Stimulated activated CD4-positive, alpha-beta T cell treated with anti-CD3 and anti-CD28 coated beads, TNF-alpha, amount 100 ng/mL, for 24 hours (primary cell): ENCODE measurements at regions not wholly inside any gene's neighbourhood (a gene's known extent, or its start where the extent isn't known, plus 50 kb on each side); places are given as distances from the start of the nearest gene placed in this dataset.

Experiments used
- DNase-seq, 3 experiments: peaks; one replicate each; pipeline ENCODE4 v3.0.0-alpha.2; 2020; ENCODE audit warnings: low read depth in 3 of 3

DNA sequence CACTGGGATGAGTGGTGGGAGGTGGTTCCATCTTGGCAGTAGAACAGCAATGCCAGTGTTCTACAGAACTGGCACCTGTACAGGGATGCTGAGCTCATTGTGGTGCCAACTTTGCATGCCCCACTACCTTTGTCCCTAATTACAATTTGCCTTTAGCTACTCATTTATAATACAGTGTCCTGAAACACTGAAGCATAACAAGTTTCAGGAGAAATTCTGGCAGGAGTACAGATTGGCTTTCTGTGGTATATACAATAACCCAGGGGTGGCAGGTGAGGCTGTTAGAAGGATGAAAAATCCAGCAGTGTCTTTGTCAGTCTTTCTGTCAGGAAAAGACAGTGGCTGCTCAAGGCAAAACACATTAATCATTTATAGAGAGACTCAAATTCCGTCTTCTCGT, 240.3 kb downstream of the FAM76B start:
- DNase-seq, result no peak

DNA sequence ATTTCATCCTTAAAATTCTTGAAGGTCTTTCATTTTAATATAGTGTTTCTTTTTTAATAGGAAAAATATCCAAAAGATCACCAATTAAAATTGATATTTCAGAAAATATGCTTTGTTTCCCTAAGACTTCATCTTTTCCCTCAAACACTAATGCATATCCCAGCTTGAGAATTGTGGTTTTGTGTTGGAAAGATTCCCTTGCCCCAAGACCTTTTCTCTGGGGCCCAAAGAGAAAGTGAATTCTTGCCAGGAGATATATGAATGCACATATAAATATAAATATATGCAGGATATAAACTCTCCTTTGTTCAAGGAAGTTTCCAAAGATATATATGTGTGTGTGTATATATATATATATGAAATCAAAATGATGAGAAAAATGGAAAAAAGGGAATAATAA, 241.2 kb downstream of the FAM76B start:
- no peak for DNase-seq

DNA sequence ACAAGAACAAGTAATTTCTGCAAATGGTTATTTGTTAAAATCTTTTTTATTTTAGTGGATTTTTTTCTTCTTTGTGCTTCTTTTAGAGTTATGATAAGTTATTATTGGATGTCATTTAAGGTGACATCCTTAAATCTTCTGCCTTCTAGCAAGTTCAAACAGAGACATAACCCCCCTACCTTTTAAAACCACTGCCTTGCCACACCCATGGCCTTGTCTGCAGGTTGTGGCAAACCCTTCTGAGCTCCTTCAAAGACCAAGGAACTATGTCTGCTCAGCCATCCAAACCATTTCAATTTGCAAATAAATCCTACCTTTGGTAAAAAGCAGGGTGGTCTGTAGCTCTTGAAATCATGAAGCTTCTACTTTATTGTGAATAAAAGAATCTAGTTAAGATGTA, 241.6 kb downstream of the FAM76B start:
- no peak for DNase-seq

DNA sequence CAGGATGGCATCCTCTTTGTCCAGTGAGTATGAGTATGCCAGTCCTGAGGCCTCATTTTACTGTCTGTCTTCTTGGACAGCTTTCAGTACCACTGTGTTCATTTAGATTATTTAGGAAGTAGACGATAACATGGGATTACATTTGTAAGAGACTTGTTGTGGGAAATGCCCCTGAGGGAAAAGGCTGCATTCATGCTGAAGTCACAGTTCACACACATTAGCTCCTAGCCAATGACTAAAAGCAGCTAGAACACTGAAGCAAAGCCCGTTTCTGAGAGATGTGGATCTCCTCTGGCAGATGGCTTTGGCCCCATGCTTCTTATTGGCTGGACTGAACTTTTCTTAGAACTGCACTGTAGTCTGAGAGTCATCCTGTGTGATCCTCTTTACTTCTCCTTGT, 242.4 kb downstream of the FAM76B start:
- DNase-seq, result no peak

DNA sequence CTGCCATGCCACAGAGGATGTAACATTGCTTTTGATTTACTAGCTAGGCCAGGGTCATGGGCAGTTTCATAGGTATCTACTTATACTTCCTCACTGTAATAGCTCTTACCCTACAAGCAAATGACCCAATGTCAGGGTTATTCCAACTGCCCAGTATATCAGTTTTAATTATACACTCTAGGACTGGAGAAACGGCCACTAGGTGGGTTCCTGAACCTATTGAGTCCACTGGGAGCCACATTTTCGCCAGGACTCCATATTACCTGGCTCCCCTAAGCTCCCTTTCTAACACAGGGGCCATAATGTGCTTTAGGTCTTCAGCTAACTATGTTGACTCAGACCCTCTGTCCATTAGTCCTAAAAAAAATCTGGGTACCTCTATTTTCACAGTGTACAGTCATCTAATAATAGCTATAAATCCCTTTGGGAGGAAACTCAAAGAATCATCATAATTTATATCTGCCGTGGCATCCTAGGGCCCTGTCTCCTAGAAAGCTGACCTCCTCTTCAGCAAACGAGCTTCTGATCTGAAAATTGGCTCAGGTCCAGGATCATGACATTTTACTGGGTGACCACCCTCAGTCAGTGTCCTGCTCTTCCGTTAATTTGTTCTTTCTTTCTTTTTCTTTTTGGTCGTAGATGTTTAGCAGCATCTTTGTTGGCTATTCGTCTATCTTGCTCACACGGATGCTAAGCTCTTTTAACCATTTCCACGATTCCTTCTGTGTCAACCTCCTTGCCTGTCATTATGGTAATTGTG, 244.3 kb downstream of the FAM76B start:
- DNase-seq, result no peak

DNA sequence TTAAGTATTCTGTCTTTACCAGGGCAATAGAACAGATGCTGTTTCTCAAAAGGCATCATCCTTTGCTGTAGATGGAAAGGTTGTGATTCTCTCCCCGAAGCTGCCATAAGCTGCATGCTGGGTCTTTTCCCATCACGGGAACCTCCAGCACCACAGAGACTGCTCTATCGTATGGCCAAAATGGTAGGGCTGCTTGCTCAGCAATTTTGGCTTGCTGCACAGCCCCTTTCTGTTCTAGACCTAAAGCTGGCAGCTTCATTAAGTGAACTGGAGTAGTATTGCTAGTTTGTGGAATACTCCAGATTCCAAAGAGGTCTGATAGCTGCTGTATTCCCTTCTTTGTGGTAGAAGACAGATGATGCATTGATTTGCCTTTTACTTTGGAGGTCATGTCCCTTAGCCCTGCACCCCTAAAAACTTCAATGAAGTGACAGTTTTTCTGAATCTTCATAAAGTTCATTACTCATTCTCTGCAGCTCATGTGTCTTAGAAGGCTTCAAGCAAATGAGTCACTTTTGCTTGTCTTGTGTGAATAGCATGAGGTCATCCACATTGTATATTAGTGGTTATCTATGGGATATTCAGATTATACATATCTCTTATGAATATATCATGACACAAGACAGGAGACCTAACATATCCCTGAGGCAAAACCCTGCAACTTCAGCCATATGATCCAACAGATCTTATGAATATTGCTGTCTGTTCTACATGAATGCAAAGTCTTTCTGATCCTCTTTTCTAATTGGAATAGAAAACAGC, 245.3 kb downstream of the FAM76B start:
- no peak for DNase-seq

DNA sequence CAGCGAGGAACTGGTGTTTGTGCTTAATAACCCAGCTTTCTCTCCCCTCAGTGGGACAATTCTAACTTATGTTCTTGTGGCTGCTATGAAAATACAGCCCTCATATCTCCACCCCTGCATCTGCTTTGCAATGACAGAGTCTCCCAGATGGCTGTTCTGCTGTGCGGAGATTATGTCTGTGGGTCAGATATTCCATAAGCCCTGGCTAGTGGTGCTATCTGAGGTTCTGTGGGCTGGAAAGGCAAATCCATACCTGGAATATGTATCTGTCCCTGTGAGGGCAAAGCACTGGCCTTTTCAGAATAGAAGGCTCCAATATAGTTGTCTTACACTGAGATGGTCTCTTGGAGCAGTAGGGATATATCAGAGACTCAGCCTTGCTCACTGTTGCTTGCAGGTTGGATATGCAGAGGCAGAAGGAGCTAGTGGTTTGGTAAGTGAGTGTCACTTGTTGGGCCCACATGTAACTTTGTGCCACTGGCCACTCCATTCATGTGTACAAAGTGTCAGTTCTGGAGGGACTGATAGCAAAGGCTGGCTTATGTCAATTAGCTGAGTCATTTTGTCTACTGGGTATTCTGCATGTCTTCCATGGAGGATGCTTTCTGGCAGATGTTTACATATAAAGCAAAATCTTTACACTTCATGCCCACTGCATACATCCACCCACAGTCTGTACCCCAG, 246.6 kb downstream of the FAM76B start:
- DNase-seq, result no peak

DNA sequence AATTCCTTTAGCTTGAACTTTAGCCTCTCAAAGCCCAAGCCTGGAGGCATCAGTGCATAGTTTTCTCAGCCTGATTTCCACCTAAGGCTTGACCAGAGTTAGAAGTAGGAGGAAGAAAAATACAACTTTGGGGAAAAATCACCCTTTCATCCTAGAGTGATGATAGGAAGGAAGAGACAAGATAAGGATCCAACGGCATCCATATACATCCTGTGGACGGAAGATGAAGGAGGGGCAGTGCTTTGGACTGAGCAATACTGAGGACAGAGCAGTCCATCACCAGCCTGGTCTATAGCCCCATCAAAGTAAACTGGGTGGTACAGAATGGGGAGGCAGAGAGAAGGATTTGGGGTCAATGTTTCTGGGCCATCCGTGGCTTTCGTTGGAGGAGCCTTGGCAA, 247.9 kb downstream of the FAM76B start:
- no peak for DNase-seq

DNA sequence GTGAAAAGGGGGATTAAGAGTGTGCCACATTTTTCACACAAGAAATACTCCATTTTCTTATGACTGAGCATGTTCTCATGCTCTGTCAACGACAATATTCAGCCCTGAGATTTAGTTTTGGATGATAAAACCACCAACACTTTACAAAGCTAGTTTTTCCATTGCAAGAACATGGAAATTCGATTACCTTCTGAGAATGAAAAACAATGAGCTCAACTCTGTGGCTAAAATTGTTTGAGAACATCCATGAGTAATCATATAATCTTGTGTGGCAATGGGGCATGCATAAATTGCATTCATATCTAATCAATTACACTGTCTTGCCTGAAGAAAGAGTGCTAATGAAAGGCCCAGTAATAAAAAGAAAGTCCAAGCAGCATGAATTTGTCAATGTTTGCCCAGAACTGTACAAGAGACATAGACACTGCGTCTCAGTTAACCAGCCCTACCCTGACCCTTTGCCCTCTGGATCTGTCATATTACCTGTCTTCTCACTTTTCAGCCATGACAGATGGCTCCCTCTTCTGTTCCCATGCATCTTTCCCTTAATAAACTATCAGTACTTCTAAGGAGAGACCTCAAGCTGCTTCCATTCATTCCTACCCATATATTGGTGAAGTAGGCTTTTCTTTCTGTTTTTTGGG, 253.4 kb downstream of the FAM76B start:
- no peak for DNase-seq

DNA sequence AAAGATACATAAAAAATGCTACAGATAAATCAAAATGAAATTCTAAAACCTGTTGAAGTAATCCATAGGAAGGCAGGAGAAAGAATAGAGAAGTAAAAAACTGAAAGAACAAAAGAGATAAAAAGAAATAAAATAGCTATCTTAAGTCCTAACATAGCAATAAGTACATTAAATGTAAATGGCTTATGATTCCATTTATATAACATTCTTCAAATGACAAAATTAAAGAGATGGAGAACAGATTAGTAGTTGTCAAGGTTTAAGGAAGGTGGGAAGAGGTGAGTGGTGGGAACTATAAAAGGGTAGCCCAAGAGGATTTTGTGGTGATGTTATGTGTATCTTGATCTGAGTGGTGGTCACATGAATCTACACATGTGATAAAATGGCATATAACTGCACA, 254.8 kb downstream of the FAM76B start:
- DNase-seq, result no peak

DNA sequence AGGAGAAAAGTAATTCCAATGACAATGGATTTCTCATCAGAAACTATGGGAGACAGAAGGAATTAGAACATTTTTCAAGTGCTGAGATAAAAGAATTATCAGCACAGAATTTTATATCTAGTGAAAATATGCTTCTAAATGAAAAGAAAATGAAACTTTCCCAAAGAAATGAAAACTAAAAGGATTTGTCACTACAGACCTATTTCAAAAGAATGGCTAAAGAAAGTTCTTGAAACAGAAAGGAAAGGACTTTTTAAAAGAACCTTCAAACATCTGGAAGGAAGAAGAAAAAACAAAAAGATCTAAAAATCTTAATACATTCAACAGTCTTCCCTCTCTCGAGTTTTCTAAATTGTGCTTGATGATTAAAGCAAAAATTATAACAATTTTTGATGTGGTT, 255.4 kb downstream of the FAM76B start:
- no peak for DNase-seq

DNA sequence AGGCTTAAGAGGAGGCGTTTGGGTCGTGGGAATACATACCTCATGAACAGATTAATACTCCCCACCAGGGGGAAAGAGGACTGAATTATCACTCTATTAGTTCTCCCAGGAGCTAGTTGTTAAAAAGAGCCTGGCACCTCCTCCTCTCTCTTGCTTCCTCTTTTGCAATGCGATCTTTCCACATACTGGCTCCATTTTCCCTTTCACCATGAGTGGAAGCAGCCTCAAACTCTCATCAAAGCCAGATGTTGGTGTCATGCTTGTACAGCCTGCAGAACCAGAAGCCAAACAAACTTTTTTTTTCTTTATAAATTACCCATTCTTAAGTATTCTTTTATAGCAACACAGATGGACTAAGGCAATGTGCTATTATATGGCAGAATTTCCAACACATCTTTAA, 258.5 kb downstream of the FAM76B start:
- no peak for DNase-seq

DNA sequence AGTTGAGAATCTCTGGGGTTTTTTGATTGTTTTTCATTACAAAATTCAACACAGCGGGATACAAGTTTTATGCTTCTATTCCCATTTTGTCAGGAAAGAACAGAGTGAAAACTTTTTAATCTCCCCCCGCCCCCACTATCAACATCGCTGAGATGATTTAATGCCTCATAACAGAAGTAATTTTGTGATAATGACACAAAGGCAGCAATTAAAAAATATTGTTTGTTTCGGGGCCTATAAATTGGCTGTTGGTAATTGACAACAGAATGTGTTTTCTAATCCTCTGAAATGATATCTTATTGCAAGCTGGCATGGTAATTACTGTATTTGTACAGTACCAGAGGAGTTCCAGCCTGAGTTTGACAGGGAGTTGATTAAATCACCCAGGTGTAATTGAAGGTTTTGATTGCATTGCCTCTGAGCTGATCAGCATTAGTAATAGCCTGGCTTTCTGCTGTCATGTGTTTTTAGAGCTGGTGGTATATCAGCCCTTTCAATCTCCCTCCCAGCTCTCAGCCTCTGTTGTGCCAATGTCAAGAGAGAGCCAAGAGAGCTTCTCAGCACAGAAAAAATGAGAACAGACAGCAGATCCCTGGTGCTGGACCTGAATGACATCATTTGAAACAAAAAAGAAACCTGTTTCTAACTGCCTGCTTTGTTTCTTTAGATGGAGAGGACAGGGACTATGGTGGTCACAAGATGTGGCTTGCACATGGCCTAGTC, 265.1 kb downstream of the FAM76B start:
- DNase-seq, result no peak

DNA sequence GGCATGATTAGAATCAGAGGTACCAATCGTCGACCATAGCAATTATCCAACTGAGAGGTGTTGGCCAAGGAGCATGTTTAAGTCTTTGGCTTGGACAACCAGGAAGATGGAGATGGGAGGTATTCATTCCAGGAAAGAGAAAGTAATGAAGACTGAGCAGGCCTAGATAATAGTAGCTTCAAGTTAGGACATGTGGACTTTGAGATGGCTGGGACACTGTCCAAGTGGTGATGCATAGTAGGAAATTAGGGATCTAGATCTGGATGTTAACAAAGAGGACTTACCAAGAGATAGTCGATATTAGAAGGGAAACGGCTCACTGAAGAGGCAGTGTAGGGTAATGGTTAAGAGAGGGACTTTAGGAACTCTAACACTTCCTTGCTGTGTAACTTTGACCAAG, 266.7 kb downstream of the FAM76B start:
- DNase-seq, result no peak

DNA sequence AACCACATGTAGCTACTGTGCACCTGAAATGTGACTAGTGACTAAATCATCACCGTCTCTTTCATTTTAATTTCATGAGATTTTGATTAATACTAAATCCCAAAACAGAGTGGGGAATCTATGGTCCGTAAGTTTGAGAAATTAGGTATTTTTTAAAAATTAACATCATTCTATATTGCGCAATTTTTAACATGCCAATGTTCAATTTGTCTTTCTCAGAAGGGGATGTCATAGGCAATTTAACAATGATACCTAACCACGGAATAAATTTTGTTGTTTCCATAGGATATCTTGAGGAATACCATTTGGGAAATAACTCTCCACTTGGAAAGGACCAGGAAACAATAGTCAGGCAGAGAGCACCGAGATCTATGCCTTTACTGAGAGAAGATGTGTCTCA, 267.7 kb downstream of the FAM76B start:
- DNase-seq, result no peak

DNA sequence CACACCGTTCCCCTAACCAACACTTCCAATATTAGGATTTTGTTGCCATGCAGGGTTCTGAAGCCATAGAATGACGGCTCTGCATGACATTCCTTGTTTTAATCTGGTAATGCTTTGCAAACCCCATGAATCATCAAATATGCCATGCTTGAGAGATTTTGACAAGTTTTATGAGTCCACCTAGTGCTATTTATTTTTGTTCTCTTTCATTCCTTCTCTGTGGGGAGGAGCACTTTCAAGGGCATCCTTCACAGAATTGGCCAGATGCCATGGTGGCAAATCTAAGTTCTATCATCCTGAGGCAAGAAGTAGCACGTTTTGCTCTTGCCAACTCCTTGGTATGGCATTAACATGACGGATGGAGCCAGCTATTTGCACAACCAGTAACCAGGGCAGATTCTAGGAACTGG, 268.4 kb downstream of the FAM76B start:
- no peak for DNase-seq

DNA sequence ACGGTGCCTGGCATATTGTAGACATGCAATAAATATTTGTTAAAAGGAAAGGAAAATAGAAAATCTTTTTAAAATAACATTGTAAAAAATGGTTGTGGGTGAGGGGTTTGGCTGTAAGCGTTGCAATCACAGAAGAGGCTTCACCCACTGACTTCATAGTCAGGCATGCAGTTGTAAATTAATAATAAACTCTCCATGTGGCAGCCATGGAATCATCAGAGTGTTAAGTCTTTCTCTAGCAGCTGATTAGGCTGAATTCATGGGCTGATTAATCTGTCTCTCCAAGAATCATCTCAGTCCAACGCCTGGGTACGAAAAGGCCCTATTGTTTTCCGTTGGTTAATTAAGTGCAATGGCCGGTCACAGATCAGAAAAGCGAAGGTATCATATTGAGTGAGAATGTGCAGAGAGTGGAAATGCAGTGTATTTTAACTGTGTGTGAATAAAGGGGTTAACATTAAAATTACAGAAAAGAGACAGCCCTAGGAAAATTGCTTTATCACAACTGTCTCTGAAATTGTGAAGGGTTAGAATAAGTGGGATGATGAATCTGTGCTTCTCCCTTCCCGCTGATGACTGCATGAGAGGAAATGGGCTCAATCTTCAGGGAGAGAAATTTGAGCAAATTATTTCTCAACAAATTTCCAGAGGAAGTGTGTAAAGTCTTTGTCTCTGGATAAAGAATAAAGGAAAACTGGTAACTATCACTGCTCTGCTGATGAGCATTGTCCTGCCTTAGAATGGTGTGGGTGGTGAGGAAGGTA, 269.0 kb downstream of the FAM76B start:
- no peak for DNase-seq

DNA sequence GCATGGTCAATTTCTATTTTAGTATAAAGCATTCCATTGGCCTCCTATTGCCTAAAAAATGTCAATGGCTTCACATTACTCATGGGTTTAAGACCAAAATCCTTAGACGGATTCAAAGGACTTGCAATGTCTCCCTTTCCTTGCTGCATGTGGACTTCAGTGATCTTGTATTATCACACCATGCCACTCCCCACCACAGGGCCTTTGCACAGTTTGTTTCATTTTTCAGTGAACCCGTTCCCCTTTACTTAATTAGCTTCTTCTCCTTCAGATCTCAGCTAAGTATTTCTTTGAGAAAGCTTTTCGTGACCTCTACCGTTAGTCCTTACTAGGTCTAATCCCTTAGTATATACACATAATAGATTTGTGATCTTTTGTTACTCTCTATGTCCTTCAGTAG, 269.7 kb downstream of the FAM76B start:
- no peak for DNase-seq

DNA sequence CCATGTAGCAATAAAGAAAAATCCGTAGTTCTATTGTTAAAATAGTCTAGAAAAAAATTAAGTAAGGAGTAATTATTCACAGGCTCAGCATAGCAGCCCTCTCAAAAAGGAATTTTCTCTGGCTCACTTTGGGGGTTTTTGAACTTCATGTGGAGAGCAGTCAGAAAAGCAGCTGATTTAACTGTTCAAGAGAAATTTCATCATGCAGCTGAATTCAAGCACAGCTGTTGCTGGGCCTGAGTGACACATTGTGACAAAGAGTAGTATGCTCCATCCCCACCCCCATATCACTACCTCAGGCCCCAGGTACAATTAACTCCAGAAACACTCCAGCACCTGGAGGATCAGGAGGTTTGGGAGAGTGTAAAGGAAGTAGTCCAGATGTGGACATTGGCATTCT, 272.1 kb downstream of the FAM76B start:
- DNase-seq, result no peak

DNA sequence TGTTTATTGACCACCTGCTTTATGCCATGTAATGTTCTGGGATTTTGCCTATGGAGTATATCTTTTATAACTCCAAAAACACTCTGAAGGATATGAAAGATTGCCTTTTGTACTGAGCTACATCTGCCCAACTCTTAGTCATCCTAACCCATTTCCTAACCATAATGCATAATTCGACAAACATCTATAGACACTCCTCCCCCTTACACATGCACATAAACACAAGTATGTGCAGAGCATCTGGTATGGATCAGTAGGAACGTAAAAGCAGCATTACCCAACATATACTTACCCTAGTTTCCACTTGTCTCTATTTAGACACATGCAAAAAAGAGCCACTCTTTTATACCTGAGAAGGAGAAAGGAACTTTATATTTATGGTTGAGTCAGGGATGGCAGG, 272.8 kb downstream of the FAM76B start:
- no peak for DNase-seq

DNA sequence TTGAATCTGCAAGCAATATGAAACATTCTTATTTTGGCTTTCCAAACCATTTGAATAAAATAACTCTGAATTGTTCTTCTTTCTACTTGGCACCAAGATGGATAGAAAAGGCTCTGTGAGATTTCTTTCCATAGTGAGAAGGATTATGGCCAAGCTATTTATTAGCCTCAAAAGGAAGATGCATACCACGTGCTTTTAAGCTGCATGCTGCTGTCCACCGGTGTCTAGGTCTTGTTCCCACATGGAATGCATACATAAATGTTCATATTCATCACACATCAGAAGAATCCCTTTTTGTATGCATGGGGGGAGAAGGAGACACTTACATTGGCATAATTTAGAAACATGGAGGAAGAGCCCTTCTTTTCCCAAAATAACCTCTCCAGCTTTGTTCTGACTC, 273.4 kb downstream of the FAM76B start:
- no peak for DNase-seq
